Erythroblast (primary cell): ENCODE measurements at regions not wholly inside any gene's neighbourhood (a gene's known extent, or its start where the extent isn't known, plus 50 kb on each side); places are given as distances from the start of the nearest gene placed in this dataset.

Source experiments
- GATA1 ChIP-seq: IDR thresholded peaks from 2 replicates; pipeline ENCODE4 v1.6.1; 2011; ENCODE audit warnings: low read depth, mild to moderate bottlenecking, control low read depth, low read length, moderate library complexity
- POLR2A ChIP-seq: IDR thresholded peaks from 2 replicates; pipeline ENCODE4 v1.6.1; 2011; ENCODE audit warnings: mild to moderate bottlenecking, low read length

DNA sequence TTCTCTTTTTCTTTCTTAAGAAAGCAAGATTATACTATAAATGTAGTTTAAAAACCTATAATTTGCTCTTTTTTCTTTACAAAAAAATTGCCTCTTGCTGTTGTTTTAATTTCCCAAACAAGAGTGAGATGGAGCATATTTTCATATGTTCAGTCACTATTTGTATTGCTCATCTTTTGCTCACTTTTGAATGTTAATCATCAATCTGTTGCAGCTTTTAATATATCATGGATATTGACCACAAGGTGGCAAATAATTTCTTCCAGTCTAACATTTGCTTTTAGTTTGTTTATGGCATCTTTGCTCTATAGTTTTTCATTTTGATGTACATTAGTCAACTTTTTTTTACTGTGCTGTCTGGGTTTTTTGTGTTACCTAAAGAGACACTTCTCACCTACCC, 112.6 kb upstream of the THRB start:
- TF ChIP-seq POLR2A: no peak
- no peak for TF ChIP-seq GATA1
